Stomach (tissue), 8 donors: ENCODE measurements at regions not wholly inside any gene's neighbourhood (a gene's known extent, or its start where the extent isn't known, plus 50 kb on each side); places are given as distances from the start of the nearest gene placed in this dataset.

ENCODE experiments used
- DNase-seq, 2 donors: peaks; one replicate each; pipeline versions ENCODE4 v3.0.0 to v3.0.0-alpha.2; 2013 to 2019
- H3K27ac ChIP-seq, 5 donors: fragments of 200-600 bp in 4 of 5; sonication (generic) in 4 of 5; one replicate each; pipeline ENCODE4 v1.5.1; 2013 to 2019; ENCODE audit warnings: mild to moderate bottlenecking in 1 of 5, moderate library complexity in 1 of 5
- H3K27me3 ChIP-seq, 3 donors: fragments of 200-600 bp; sonication (generic); one replicate each; pipeline ENCODE4 v1.5.1; 2017 to 2019; ENCODE audit warnings: mixed run types in 1 of 3
- H3K36me3 ChIP-seq, 4 donors: fragments of 200-600 bp; sonication (generic); 1 replicate in 3 of 4; 2 replicates in 1 of 4; pipeline ENCODE4 v1.5.1; 2016 to 2019
- H3K4me1 ChIP-seq, 4 donors: fragments of 200-600 bp; sonication (generic); one replicate each; pipeline ENCODE4 v1.5.1; 2016 to 2019
- H3K4me3 ChIP-seq, 4 donors: fragments of 200-600 bp; sonication (generic) in 3 of 4; one replicate each; pipeline ENCODE4 v1.5.1; 2016 to 2019; ENCODE audit warnings: mild to moderate bottlenecking in 1 of 4
- H3K9me3 ChIP-seq, 4 donors: fragments of 200-600 bp; sonication (generic); one replicate each; pipeline ENCODE4 v1.5.1; 2016 to 2019
- EP300 ChIP-seq: sonication (generic); formaldehyde crosslinking; IDR thresholded peaks from one replicate; pipeline ENCODE4 v1.6.1; 2017; ENCODE audit warnings: antibody characterized with exemption
- POLR2A ChIP-seq, 4 donors: fragments of 450-650 bp; IDR thresholded peaks; one replicate each; pipeline ENCODE4 v1.6.1; 2016; ENCODE audit warnings: antibody characterized with exemption in 4 of 4, control low read depth in 2 of 4, mild to moderate bottlenecking in 1 of 4, moderate library complexity in 1 of 4
- POLR2AphosphoS5 ChIP-seq, 3 donors: sonication (generic); formaldehyde crosslinking; IDR thresholded peaks; one replicate each; pipeline ENCODE4 v1.6.1; 2016; ENCODE audit warnings: antibody characterized with exemption in 3 of 3
- WGBS, 5 donors: extraction: QIAGEN DNeasy Blood & Tissue Kit in 3 of 5; methylation state at CpG; one replicate each; pipeline versions ENCODE4 v1.1.5 to v1.1.7; 2013 to 2018; 5-methylcytosine and 5-hydroxymethylcytosine counted together
- intact Hi-C: fragments of 100-400 bp; cut with DNase I; formaldehyde crosslinking; loops from one replicate; pipeline ENCODE4 v1.15.1; 2023; ENCODE audit warnings: low total_unique reads
- TF ChIP-seq, protein P1 (sequence below), 7 experiments: fragments of 450-650 bp in 4 of 7; fragments of 200-600 bp in 3 of 7; sonication (generic) in 3 of 7; IDR thresholded peaks; one replicate each; pipeline ENCODE4 v1.5.1; 2016 to 2019; ENCODE audit warnings: antibody characterized with exemption in 7 of 7, control low read depth in 2 of 7, mild to moderate bottlenecking in 1 of 7
- donor health status: healthy with polysubstance abuse.
- donor health status: Bipolar disorder and iron deficiency.
- donor health status: healthy.

DNA sequence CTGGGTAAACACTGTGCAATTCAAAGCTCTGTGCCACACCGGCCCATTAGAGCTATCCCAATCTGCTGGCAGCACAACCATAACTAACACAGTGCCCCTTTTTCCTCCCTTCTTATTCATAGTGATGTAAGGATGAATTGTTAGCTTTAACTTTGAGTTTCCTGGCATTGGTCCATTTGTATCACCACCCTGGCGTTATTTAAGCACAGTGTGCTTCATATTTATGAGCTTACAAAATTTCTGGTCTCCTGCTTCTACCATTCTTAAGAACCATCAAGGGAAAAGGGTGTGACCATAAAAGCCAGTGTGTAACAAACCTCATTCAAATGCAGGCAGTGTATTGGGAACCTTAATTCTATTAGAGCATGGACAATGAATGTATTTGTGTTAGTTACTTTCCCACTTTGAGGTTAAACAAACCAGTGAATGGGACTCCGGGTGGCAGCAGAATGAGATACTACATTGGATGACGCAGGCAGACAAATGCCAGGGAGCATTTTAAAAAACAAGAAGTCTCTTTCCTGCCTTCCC, 222.6 kb downstream of the TMEM161B start:
- intact Hi-C loops = no loop called here
- no peaks in the 10 kb centered on the region for H3K9me3 ChIP-seq
- no peaks in the 10 kb centered on the region for H3K27me3 ChIP-seq
- no peaks in the 10 kb centered on the region for H3K4me1 ChIP-seq
- DNase-seq = no peak
- TF ChIP-seq, protein P1, sequence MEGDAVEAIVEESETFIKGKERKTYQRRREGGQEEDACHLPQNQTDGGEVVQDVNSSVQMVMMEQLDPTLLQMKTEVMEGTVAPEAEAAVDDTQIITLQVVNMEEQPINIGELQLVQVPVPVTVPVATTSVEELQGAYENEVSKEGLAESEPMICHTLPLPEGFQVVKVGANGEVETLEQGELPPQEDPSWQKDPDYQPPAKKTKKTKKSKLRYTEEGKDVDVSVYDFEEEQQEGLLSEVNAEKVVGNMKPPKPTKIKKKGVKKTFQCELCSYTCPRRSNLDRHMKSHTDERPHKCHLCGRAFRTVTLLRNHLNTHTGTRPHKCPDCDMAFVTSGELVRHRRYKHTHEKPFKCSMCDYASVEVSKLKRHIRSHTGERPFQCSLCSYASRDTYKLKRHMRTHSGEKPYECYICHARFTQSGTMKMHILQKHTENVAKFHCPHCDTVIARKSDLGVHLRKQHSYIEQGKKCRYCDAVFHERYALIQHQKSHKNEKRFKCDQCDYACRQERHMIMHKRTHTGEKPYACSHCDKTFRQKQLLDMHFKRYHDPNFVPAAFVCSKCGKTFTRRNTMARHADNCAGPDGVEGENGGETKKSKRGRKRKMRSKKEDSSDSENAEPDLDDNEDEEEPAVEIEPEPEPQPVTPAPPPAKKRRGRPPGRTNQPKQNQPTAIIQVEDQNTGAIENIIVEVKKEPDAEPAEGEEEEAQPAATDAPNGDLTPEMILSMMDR (IDR thresholded peaks at IDR 0.05) = no peak
- TF ChIP-seq POLR2A (IDR thresholded peaks at IDR 0.05) = no peak
- no peak for TF ChIP-seq EP300
- TF ChIP-seq POLR2AphosphoS5 (IDR thresholded peaks at IDR 0.05) = no peak
- H3K27ac ChIP-seq = no peak overlapping the region
- WGBS, 5 donors = 57 to 66% (median 59%) methylated on average over 4 of the region's 4 CpGs
- H3K4me3 ChIP-seq = no peak overlapping the region
- no peaks in the 10 kb centered on the region for H3K36me3 ChIP-seq

DNA sequence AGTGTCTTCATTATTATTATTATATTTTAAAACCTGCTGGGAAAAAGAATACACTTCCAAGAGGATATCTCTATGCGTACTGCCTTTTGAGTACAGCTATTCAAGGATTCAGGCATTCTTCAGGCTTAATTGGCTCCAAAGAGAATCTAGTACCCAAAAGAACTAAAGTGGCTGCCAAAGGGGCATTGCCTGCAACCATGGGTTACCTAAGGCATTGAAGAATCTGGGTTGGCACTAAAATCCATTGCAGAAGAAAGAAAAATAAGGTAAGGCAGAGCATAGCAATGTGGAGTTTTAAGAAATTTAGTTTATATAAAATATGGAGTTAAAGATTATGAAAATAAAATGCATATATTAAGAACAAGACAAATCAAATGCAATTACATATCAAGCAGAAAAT, 223.5 kb downstream of the TMEM161B start:
- no peak for TF ChIP-seq POLR2AphosphoS5 (IDR thresholded peaks at IDR 0.05)
- no peak for TF ChIP-seq POLR2A (IDR thresholded peaks at IDR 0.05)
- TF ChIP-seq EP300 = no peak
- TF ChIP-seq, protein P1 (IDR thresholded peaks at IDR 0.05) = no peak
- H3K27ac ChIP-seq = no peak overlapping the region
- no peaks in the 10 kb centered on the region for H3K36me3 ChIP-seq
- intact Hi-C loops = no loop called here
- DNase-seq = no peak
- H3K27me3 ChIP-seq = no peaks in the 10 kb centered on the region
- H3K4me3 ChIP-seq = no peak overlapping the region
- WGBS, 5 donors = 0 to 42% (median 0%) methylated on average over 1 of the region's 1 CpG
- H3K4me1 ChIP-seq = no peaks in the 10 kb centered on the region
- H3K9me3 ChIP-seq = no peaks in the 10 kb centered on the region

DNA sequence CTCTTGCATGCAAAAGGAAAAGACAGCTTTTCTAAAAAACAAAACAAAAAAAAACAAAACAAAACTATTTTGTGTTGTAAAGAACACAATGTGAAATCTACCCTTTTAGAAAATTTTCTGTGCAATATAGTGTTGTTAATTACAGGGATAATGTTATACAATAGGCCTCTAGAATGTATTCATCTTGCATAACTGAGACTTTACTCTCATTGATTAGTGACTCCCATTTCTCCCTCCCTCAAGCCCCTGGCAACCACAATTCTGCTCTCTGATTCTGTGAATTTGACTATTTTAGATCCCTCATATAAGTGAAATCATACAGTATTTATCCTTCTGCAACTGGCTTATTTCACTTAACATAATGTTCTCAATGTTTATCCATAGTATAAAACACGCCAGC, 234.1 kb downstream of the TMEM161B start:
- 31 to 53% (median 47%) methylated on average over 1 of the region's 1 CpG for WGBS, 5 donors
- DNase-seq = no peak
- TF ChIP-seq, protein P1 (IDR thresholded peaks at IDR 0.05) = no peak
- TF ChIP-seq POLR2A (IDR thresholded peaks at IDR 0.05) = no peak
- TF ChIP-seq POLR2AphosphoS5 (IDR thresholded peaks at IDR 0.05) = no peak
- TF ChIP-seq EP300 = no peak

DNA sequence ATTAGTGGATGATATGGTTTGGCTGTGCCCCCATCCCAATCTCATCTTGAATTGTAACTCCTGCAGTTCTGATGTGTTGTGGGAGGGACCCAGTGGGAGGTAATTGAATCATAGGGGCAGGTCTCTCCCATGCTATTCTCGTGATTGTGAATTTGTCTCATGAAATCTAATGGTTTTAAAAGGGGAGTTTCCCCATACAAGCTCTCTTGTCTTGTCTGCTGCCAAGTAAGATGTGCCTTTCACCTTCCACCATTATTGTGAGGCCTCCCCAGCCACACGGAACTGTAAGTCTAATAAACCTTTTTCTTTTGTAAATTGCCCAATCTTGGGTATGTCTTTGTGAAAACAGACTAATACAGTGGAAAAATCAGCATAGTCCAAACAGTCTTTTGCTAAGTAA, 235.5 kb downstream of the TMEM161B start:
- Histone ChIP-seq H3K27me3 (no peaks in the 10 kb centered on the region), H3K36me3 (no peaks in the 10 kb centered on the region), H3K4me1 (no peaks in the 10 kb centered on the region), H3K9me3 (peaks cover 0 to 6% (median 0%) of the 10 kb centered on the region in 4 donors), H3K4me3 (no peak overlapping the region), H3K27ac (no peak overlapping the region)
- no peak for DNase-seq
- 28 to 63% (median 41%) methylated on average over 2 of the region's 2 CpGs for WGBS, 5 donors
- intact Hi-C loops = no loop called here
- TF ChIP-seq, protein P1 (IDR thresholded peaks at IDR 0.05) = no peak
- TF ChIP-seq EP300 (no peak), POLR2A (IDR thresholded peaks at IDR 0.05) (no peak), POLR2AphosphoS5 (IDR thresholded peaks at IDR 0.05) (no peak)

More for the DNA sequence above, 234.1 kb downstream of the TMEM161B start:
- no peaks in the 10 kb centered on the region for H3K4me1 ChIP-seq
- H3K27me3 ChIP-seq = no peaks in the 10 kb centered on the region
- intact Hi-C loops = no loop called here
- H3K9me3 ChIP-seq = peaks cover 0 to 6% (median 0%) of the 10 kb centered on the region in 4 donors
- no peak overlapping the region for H3K4me3 ChIP-seq
- H3K36me3 ChIP-seq = no peaks in the 10 kb centered on the region
- no peak overlapping the region for H3K27ac ChIP-seq
